HUES48 (cell line): ENCODE measurements at regions not wholly inside any gene's neighbourhood (a gene's known extent, or its start where the extent isn't known, plus 50 kb on each side); places are given as distances from the start of the nearest gene placed in this dataset.

Source experiments
- H3K27ac ChIP-seq: one replicate; pipeline ENCODE4 v1.7.0; 2013; ENCODE audit warnings: low read depth, low read length, inconsistent platforms
- H3K27me3 ChIP-seq: 2 replicates; pipeline ENCODE4 v1.6.1; 2013; ENCODE audit warnings: mild to moderate bottlenecking, low read length; ENCODE audit not compliant: control insufficient read depth, insufficient read depth
- H3K36me3 ChIP-seq: 2 replicates; pipeline ENCODE4 v1.6.1; 2013; ENCODE audit warnings: low read length; ENCODE audit not compliant: control insufficient read depth, insufficient read depth
- H3K4me1 ChIP-seq: 2 replicates; pipeline ENCODE4 v1.6.1; 2013; ENCODE audit warnings: mild to moderate bottlenecking, low read length; ENCODE audit not compliant: control insufficient read depth, insufficient read depth
- H3K4me3 ChIP-seq: 2 replicates; pipeline ENCODE4 v1.5.1; 2013; ENCODE audit warnings: mild to moderate bottlenecking, low read depth, low read length
- H3K9ac ChIP-seq: 2 replicates; pipeline ENCODE4 v1.6.1; 2013; ENCODE audit warnings: mild to moderate bottlenecking, low read depth, low read length, moderate library complexity
- H3K9me3 ChIP-seq: 2 replicates; pipeline ENCODE4 v1.6.1; 2013; ENCODE audit warnings: low read length; ENCODE audit not compliant: control insufficient read depth, insufficient read depth

DNA sequence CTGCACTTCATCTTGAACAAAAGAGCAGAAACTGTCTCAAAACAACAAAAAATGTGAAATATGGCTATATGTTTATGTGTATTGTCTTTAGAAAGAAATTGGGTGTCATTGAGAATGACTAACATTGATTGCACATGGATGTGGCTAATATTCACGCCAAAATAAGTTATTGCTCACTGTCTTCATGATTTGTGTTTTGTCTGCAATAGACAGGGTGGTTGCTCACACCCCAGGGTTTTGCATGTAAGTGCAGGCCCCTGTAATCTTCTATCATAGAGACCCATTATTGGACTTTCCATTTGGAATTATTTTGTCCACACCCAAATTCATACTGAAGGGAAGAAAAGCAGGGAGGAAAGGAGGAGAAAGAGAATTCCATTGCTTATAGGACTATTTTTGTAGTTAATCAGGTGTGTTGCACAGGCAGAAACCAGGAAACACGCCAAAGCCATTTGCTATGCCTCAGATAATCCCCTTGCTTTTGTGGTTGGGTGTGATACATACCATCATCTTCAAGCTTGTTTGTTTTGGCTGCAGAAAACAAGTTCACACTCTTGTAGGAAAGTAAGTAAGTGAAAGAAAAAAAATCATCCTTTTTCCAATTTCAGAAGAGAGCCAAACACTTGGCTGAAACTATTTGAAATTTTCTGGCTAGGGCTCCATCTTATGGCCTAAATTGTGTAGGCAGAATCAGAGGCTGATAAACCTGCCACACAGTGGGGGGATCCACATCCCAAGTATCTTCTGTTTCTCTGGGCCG lies 214.1 kb downstream of the COL12A1 start:
- Histone ChIP-seq H3K27ac (no peak overlapping the region), H3K4me1 (peaks cover 20% of the 10 kb centered on the region), H3K9me3 (peaks cover 9% of the 10 kb centered on the region), H3K27me3 (no peaks in the 10 kb centered on the region), H3K36me3 (no peaks in the 10 kb centered on the region), H3K9ac (no peak overlapping the region), H3K4me3 (no peak overlapping the region)

DNA sequence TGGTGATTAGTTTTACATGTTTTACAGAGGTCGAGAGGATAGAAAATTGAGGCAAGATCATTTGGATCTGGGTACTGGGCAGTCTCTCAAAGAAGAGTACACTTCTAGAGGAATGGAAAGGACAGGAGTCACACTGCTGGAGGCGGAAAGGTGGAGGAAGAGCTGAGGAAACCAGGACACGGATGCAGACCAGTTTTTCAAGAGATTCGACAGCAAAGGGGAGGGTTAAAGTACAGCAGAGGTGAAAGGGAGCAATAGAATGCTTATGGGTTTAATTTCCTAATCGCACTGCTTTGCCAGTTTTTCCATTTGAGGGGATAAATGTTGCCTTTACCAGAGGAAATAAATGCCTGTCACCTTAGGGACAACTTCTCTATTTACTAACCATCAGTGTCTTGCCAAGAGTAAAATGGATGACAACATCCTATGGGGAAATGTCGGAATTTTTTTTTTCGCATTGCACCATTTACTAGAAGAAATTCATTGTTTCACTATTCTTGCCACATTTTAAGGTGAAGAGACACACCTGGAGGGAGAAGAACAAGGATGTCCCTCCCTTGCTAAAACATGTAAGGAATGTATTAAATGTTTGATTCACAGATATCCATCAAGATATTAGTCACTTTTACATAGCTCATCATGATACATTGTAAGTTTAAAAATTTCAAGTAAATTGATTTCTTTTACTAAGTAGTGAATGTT lies 226.6 kb downstream of the COL12A1 start:
- no peaks in the 10 kb centered on the region for H3K36me3 ChIP-seq
- no peaks in the 10 kb centered on the region for H3K9me3 ChIP-seq
- no peak overlapping the region for H3K4me3 ChIP-seq
- no peak overlapping the region for H3K9ac ChIP-seq
- no peaks in the 10 kb centered on the region for H3K27me3 ChIP-seq
- no peak overlapping the region for H3K27ac ChIP-seq
- no peaks in the 10 kb centered on the region for H3K4me1 ChIP-seq

DNA sequence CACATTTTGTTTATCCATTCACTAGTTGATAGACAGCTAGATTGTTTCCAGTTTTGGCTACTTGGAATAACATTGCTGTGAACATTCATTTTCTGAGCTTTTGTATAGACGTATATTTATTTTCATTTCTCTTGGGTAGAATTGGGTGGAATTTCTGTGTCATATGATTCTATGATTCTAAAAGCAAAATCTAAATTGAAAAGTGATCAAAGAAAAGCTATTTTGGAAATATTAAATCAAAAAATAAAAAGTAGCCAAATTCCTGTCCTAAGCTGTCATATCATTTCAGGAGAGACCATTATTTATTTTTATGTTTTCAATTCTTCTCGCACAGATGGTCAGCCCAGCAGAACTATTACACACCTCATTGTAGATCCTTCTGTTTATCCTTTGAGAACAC lies 229.2 kb downstream of the COL12A1 start:
- H3K4me3 ChIP-seq = no peak overlapping the region
- H3K27ac ChIP-seq = no peak overlapping the region
- no peaks in the 10 kb centered on the region for H3K36me3 ChIP-seq
- no peak overlapping the region for H3K9ac ChIP-seq
- H3K27me3 ChIP-seq = no peaks in the 10 kb centered on the region
- H3K4me1 ChIP-seq = no peaks in the 10 kb centered on the region
- H3K9me3 ChIP-seq = no peaks in the 10 kb centered on the region

DNA sequence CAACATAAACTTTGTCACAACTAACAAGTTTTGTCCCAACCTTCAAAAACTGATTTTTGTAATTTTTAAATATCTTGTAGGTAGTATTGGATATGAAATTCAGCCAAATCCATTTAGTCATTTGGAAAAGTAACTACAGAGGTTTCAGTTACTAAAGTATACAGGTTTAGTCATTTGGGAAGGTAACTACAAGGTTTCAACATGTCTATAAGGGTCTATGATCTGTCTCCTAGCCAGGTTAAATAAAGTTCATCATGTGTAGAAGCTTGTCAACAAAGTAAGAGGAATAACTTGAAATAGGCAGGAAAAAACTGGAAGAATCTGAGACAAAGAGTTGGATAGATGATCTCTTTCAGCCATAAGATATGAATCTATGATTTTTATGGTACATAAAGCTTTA lies 229.8 kb downstream of the COL12A1 start:
- Histone ChIP-seq H3K4me1 (no peaks in the 10 kb centered on the region), H3K4me3 (no peak overlapping the region), H3K27me3 (no peaks in the 10 kb centered on the region), H3K9me3 (no peaks in the 10 kb centered on the region), H3K36me3 (no peaks in the 10 kb centered on the region), H3K9ac (no peak overlapping the region), H3K27ac (no peak overlapping the region)

DNA sequence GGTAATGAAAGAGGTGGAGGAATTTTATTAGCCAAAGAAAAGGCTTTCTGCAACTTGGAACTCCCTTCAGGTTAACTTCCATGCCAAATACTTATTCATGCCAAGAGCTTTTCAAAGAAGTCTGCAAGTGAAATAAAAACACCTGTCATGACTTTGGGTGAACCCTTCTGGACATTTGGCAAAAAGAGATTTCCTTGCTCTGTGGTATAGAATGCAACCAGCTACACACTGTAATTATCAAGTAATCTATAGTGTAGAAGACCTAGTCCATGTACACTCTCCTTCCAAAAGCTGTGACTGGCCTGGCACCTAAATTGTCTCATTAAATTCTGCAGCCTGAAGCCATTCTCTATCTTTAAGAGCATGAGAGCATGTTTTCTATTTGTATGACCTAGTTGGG lies 232.3 kb downstream of the COL12A1 start:
- Histone ChIP-seq H3K9ac (no peak overlapping the region), H3K36me3 (no peaks in the 10 kb centered on the region), H3K4me1 (no peaks in the 10 kb centered on the region), H3K27ac (no peak overlapping the region), H3K27me3 (no peaks in the 10 kb centered on the region), H3K4me3 (no peak overlapping the region), H3K9me3 (no peaks in the 10 kb centered on the region)

DNA sequence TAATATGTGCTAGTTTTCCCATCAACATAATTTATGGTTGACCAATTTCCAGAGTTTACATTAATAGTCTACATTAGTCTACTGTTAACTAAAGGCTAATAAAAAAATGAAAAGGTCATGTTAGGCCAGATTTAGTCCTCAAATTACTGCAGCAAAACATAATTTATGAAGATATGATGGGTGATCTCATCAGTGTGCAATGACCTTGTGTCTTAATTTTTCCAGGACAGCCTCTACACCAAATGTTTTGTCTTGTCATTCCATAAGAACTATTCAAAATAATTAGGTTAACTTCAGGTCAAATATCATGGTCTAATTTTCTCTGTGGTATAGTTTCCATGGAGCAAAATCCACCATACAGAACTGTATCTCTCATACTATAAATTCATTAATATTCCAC lies 234.2 kb downstream of the COL12A1 start:
- no peak overlapping the region for H3K4me3 ChIP-seq
- no peaks in the 10 kb centered on the region for H3K36me3 ChIP-seq
- H3K27me3 ChIP-seq = no peaks in the 10 kb centered on the region
- H3K4me1 ChIP-seq = peaks cover 6% of the 10 kb centered on the region; the same call in 1 of the 2 replicates
- no peaks in the 10 kb centered on the region for H3K9me3 ChIP-seq
- H3K27ac ChIP-seq = no peak overlapping the region
- no peak overlapping the region for H3K9ac ChIP-seq

DNA sequence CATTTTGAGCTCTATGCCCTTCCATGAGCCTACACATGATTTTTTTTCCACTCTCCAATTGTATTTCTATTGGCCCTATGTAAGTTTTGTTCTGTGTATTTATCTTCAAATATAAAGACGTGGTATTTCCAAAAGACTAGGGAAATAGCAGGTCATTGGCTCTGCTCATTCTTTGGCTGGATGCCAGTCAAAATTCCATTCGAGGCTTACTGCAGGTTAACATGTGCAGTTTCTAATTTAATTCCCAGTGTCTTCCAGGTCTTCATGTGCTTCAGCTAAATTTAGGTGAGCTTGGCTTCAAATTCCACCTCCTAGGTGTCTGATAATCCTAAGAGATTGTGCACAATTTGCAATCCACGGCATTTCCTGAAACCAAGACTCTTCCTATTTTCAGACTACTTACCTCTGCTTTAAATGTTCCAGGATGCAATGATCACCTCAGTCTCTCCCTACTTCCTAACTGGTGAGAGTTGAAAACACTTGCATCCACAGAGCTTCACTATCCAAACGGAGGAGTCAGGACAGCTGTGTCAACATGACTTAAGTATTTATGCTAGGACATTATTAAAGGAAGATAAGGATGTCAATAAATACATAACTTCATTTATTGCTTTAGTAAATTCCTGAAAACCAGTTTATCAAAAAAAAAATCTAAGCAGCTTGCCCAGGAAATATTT lies 236.1 kb downstream of the COL12A1 start:
- Histone ChIP-seq H3K27ac (no peak overlapping the region), H3K9me3 (0 out of 2 replicates have a peak, but pooled peaks cover 3% of the 10 kb centered on the region), H3K9ac (no peak overlapping the region), H3K27me3 (no peaks in the 10 kb centered on the region), H3K4me1 (peaks cover 6% of the 10 kb centered on the region; the same call in 1 of the 2 replicates), H3K36me3 (no peaks in the 10 kb centered on the region), H3K4me3 (no peak overlapping the region)

DNA sequence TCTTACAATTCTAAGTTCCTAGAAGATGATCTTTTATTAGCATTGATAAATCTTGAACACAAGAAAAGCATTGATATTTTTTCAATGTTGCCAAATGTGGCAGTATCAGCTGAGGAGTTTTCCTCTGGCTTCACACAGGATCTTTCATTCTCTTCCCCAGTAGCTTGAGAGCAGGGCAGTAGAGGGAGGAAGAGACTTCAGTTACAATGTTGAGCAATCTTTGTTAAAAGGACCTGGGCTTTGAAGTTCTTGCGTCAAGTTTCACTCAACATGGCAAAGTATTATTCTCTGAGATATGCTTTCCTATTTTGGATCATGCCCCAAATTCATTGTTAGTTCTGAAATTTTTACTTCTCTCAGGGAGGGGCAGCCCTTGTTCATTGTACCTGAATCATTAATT lies 238.0 kb downstream of the COL12A1 start:
- H3K4me3 ChIP-seq = no peak overlapping the region
- no peaks in the 10 kb centered on the region for H3K27me3 ChIP-seq
- no peak overlapping the region for H3K27ac ChIP-seq
- H3K9ac ChIP-seq = no peak overlapping the region
- peaks cover 6% of the 10 kb centered on the region; the same call in 1 of the 2 replicates for H3K4me1 ChIP-seq
- H3K9me3 ChIP-seq = 0 out of 2 replicates have a peak, but pooled peaks cover 3% of the 10 kb centered on the region
- H3K36me3 ChIP-seq = no peaks in the 10 kb centered on the region

DNA sequence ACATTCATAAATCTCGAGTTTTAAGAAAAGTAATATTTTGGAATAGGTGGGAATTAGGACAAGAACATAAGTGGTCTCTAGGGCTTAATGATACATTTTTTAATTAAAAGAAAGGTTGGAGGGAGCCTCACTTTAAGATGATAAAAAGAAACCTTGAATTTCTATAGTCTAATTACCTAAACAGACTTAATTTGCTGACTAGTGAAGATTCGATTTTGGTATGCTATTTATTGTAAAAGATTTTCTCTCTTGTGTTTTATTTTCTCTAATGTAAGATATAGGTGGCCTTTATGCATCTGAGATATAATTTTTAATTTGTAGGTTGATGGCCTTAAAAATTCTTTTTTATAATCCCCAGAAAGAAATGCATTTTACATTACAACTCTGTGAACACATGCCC lies 239.1 kb downstream of the COL12A1 start:
- no peak overlapping the region for H3K27ac ChIP-seq
- H3K4me1 ChIP-seq = peaks cover 6% of the 10 kb centered on the region; the same call in 1 of the 2 replicates
- no peak overlapping the region for H3K9ac ChIP-seq
- H3K36me3 ChIP-seq = no peaks in the 10 kb centered on the region
- H3K27me3 ChIP-seq = no peaks in the 10 kb centered on the region
- H3K9me3 ChIP-seq = 0 out of 2 replicates have a peak, but pooled peaks cover 3% of the 10 kb centered on the region
- no peak overlapping the region for H3K4me3 ChIP-seq

DNA sequence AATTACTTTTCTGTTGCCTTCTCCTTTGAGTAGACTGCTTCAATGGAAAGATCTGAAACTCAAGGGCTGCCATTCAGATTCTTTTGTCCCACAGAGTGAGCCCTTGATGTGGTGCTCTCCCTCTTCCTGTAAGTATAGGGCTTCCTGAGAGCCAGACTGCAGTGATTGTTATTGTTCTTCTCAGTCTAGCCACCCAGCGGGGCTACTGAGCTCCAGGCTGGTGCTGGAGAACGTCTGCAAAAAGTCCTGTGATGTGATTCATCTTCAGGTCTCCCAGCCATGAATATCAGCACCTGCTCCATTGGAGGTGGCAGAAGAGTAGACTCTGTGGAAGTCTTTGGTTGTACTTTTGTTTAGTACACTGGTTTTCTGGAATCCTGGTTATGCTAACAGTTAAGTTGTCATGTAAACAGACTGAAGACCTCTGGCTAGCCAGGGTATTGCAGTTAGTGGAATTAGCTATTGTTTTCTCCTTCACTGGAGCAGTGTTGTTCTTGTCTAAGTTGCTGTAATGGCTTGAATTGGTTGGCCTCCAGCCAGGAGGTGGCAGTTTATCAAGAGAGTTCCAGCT lies 240.9 kb downstream of the COL12A1 start:
- no peak overlapping the region for H3K27ac ChIP-seq
- peaks cover 6% of the 10 kb centered on the region; the same call in 1 of the 2 replicates for H3K4me1 ChIP-seq
- no peaks in the 10 kb centered on the region for H3K27me3 ChIP-seq
- 0 out of 2 replicates have a peak, but pooled peaks cover 3% of the 10 kb centered on the region for H3K9me3 ChIP-seq
- H3K9ac ChIP-seq = no peak overlapping the region
- H3K4me3 ChIP-seq = no peak overlapping the region
- no peaks in the 10 kb centered on the region for H3K36me3 ChIP-seq
